Activated CD8-positive, alpha-beta memory T cell treated with anti-CD3 and anti-CD28 coated beads, Interleukin-2, amount 50 U/mL, for 48 hours (primary cell): ENCODE measurements at regions not wholly inside any gene's neighbourhood (a gene's known extent, or its start where the extent isn't known, plus 50 kb on each side); places are given as distances from the start of the nearest gene placed in this dataset.

Source experiments
- DNase-seq: peaks from one replicate; pipeline ENCODE4 v3.0.0-alpha.2; 2020

DNA sequence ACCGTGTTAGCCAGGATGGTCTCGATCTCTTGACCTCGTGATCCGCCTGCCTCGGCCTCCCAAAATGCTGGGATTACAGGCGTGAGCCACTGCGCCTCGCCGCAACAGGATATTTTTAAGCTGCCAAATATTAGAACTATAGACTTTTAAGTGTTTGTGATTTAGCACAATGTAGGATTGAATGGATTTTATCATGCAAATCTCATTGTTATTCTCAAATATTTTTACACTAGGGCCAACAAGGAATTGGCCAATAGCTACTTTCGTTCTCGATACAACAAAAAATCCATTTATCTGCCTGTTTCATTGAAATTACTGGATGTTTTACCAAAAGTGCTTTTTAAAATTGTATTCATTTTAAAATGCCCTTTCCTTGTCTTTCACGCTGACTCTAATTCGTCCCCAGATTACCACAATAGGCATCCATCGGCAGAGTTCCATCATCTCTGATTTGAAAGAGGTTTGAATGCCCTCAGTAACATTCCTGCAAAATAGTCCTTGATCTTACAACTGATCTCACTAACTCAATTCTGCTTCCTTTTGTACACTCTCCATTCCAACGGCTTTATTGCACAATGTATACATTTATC, 99.6 kb upstream of the ROBO2 start:
- DNase-seq, result no peak

DNA sequence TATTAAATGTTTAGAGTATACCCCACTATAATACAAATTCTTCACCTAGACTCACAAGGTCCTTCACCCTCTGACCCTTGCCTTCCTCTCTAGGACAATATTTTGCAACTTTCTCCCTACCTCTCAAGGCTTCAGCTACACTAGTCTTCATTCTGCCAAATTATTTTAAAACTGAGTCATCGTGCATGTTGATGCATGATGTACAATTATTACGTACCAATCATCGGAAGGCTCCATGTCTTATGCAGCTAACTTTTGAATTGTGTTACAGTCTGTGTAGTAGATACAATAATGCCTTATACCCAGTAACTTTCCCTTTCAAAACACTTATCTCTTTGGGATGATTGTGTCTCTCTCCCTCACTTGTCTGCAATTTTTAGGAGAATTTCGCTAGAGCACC, 98.5 kb upstream of the ROBO2 start:
- DNase-seq, result no peak

DNA sequence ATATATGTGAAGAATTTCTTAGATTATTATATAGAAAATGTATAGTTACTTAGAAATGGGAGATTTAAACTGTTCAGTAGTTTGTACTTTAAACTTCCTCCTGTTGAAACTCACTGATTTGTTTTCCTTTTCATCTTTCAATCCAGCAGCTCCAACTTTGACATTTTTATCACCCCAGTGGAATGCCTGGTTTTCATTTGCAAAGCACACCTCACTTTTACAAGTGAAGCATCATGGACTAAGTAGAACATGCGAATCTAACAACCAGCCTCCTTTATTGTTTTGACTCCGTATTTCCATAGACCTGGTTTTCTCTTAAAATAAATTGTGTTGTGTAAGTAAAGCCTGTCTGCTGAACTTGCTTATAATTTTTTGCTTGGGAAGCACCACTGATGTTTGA, 97.8 kb upstream of the ROBO2 start:
- DNase-seq, result no peak

DNA sequence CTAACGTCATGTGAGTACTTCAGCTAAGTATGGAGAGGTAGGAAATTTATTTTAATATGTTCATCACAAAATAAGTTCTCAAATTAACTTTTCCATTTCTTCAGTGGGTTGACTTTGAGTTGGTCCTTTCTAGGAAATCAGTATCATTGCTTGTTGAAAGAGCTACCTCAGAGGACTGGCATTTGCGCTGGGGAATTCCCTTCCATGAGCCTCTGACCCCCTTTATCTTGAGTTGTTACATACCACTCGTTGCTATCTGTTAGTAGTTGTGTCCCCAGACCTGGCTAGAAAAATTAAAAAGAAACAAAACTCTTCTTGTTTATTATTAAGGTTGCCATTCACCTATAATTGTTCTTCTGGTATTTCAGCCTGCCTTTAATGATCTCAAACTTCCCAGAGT, 96.8 kb upstream of the ROBO2 start:
- DNase-seq, result no peak

DNA sequence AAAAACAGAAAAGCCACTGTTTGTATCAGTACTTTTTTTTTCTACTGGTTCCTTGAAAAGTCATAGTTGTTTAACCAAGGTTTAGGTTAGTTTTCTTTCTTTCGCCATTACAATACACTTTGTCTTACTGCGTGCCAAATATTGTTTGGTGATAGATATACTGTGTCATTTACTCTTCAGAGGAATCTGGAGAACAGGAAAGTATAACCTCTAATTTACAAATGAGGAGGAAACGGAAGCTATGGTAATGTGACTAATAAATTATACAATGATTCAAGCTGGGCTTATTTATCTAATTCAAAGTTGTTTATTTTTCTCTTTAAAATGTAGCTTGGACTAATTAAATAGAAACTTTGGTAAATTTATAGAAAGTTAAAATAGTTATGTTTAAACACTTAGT, 96.2 kb upstream of the ROBO2 start:
- no peak for DNase-seq

DNA sequence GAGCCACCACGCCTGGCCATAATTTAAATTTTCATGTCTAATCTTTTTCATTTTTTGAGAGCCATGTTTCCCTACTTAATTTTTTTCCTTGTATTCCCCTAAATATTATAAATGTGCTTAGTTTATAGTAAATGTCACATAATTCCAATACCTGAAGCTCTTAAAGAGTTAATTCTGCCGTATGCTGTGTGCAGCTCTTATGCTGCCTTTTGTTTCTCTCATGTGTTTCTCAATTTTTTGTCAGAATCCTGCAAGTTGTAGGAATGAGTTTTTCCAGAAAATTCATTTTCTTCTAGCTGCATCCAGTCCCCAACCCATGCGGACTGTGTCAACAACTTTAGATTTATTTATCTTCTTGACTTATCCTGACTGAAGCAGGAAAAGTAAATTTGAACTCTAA, 90.9 kb upstream of the ROBO2 start:
- no peak for DNase-seq

DNA sequence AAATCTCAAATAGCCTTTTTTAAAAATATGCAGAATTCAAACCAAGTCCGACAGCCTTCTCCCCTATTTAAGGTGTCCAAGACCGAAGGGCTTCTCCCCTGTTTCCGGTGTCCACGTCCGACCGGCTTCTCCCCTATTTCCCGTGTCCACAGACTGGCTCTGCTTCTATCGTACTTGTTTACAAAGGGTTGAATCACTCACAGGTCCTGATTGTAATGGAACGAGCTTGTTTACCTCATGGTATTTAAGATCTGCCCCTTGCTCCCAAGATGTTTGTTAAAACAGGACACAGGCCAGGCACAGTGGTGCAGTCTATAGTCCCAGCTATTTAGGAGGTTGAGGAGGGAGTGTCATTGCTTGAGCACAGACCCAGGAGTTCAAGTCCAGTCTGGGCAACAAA, 90.4 kb upstream of the ROBO2 start:
- no peak for DNase-seq

DNA sequence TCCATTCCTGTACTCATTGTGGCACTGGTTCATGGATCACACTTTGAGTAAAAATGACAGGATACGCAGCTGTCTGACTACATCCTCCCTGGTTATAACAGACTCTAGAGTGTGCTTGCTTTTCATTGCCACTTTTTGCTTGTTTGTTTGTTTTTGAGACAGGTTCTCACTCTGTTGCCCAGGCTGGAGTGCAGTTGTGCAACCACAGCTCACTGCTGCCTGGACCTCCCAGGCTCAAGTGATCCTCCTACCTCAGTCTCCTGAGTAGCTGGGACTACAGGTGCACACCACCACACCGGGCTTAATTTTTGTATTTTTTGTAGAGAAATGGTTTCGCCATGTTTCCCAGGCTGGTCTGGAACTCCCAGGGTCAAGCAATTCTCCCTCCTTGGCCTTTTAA, 89.3 kb upstream of the ROBO2 start:
- no peak for DNase-seq

DNA sequence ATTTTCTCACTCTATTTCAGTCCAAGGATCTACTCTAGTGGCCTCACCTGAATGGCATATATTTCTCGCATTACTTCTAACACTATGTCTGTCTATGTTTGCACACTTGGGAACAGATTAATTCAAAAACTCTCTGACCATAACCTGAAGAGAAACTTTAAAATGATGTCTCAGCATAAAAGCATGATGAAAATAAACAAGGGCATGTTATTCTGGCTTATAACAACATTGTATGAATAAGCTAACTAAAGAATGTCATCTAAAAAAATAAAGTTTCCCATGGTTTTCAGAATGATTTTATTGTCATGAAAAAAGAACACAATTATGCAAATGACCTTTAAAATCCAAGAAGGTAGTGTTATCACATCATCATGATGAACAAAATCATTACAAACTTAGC, 85.5 kb upstream of the ROBO2 start:
- no peak for DNase-seq

DNA sequence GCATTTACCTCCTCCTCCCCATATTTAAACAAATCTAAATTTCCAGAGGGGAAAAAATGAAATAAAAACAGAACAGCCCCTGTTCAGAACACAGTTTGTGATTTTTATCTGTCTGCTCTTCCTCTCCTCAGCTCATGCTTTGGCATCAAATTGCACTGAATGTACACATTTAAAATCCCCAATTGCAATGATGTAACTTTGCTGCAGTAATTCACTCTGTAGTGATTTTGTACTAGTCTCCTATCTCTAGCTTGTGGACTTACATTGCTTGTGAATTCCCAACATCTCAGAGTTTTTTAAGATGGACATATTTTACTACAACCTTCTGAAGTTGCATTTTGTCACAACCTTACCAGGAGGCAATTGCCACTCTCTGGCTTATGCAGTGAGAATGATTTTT, 81.6 kb upstream of the ROBO2 start:
- DNase-seq, result no peak

DNA sequence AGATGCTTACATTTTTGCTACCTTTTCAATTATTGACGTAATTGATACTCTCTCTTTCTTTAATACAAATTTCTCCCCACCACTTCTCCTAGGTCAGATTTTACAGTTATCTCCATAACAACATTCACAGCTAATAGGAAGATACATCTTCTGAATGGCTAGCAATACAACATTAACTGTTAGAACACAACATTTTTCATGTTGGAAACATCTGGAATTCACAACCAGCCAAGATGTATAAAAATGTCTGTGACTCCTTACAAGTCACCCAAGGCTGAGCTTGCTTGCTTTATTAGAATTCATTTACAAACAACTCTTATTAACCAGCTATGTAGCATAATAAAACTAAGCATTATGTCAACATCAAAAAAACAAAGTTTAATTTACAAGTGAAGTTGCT, 81.0 kb upstream of the ROBO2 start:
- DNase-seq, result no peak

DNA sequence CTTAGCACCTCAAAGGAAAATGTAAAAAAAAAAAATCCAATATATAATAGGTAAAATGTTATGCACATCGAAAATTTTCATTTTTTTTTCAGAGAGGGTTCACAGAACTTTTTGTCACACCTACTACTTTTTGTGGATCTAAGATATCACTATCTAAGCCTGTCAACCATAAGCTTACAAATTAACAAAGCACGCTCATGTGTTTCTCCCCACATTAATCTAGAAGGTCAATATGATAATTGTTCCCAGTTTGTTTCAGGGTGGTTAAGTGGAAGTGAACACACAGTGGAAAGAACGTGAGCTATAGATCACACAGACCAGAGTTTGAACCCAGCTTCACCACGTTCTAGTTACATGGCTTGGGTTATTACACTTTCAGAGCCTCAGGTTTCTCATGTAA, 78.6 kb upstream of the ROBO2 start:
- DNase-seq, result no peak

DNA sequence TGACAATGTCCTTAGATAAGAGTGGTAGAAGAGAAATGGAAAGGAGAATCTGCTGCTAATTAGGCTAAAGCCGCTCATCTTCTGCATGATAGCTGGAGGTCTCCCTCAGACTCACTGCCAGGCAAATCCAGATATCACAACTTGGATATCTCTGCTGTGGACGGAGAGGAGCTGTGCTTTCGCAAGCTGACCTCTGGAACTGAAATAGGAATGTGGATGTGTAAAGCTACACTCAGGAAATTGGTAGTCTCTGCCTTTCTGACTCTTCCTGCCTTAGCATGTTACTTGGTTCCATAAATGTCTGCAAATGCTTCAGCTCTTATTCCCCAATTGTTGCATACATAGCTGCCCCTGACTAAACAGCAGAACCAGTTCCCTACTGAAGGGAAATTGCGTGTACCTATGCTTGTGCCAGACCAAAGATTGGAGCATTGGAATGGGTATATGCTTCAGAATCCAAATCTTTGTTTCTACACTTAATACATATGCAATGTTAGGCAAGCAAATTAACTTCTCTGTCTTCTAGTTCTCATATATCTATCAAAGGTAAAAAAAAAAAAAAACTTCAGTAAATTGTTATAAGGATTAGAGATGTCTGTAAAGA, 74.7 kb upstream of the ROBO2 start:
- DNase-seq, result no peak

DNA sequence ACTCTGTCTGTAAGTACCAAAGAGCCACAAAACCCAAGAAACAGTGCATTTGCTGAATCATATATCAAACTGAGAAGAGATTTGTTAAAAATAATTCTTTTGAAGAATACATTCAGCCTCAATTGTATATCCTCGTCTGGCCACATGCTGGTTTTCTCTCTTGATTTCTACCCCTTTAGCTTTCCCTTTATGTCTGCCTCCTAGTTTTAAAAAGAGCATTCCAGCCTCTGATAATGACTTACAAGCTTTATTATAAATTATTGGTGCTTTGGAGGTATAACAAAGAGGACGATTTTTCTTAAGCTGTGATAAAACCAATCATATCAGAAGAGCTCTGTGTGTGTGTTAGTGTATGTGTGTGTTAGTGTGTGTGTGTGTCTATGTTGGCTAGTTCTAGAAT, 70.4 kb upstream of the ROBO2 start:
- DNase-seq, result no peak

DNA sequence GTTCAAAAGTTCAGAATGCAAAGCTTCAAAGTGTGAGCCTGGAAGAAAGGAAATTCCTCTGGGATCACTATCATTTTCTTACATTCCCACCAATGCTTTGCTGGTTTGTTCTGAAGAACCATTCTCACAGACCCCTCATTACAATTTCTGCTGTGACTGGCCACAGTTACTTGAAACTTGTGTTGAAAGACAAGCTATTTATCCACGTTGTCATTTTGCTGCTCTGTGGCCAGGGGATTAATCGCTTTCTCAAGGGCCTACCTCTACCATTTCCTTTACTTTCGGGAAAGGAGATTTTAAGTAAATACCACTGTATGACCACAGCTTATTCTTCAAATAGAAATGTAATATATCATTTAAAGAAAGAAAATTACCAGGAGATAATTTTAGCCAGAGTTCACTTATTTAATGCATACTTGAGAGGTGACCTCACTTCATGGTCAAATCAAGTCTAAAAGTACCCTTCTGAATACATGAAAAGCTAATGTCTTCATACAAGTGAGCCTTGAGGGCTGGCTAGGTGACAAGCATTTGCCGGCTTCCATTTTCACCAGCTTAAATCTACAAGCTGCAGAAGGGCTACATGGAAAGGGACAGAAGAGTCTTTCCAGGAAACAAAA, 69.8 kb upstream of the ROBO2 start:
- DNase-seq, result no peak

DNA sequence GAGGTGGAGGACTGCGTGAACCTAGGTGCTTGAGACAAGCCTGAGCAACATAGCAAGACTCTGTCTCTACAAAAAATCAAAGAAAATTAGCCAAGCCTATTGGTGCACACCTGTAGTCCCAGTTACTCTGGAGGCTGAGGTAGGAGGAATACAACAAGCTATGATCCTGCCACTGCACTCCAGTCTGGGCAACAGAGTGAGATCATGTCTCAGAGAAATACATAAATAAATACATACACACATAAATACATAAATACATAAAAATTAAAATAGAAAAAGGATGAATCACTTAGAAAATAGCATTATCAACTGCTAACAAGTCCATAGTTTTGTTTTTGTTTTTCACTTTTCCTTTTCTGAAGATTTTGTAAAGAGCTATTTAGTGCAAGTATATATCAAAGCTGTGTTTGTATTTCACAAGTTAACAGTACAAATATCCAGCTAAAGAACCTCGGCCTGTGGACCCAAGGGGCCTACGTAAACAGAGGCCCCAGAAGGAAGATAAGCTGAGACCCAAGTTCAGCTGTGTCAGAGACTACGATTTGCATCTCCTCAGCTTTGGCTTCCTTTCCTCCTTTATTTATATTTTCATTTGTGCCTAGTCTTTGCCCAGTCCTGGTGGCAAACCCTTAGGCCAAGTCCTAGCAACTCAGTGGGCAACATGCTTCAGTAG, 67.1 kb upstream of the ROBO2 start:
- no peak for DNase-seq

DNA sequence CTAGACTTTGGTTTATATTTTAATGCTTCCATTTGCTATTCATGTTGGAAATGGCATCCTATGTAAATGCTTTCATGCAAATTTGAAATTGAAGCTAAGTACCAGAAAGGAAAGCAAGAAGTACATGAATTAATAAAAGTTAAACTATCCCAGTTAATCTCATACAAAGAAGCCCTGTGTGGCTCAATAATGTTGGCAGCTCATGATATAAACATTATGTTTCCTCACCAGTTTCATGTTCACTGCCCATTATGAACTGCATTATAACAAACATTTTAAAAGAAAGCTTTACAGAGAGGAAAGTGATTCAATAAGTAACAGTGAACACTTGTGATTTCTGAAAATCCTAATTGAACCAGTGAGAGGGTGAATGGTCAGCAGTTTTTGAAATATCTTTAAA, 62.9 kb upstream of the ROBO2 start:
- DNase-seq, result no peak

DNA sequence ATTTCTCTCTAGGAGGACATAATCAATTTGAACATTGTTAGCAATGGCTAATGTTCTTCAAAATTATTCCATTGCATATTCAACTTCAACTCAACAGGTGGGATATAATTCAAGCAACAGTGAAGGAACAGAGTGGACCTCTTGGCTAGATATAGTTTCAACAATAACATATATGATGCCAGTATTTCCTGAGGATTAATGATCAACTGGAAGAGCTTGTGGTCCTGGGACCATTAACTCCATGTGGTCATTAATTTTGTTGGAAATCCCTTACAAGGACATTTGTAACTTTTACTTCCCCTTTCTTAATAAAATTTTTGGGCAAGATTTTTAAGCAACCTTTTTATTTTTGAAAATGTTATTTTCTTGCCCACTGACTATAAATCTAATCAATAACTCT, 54.3 kb upstream of the ROBO2 start:
- DNase-seq, result no peak

DNA sequence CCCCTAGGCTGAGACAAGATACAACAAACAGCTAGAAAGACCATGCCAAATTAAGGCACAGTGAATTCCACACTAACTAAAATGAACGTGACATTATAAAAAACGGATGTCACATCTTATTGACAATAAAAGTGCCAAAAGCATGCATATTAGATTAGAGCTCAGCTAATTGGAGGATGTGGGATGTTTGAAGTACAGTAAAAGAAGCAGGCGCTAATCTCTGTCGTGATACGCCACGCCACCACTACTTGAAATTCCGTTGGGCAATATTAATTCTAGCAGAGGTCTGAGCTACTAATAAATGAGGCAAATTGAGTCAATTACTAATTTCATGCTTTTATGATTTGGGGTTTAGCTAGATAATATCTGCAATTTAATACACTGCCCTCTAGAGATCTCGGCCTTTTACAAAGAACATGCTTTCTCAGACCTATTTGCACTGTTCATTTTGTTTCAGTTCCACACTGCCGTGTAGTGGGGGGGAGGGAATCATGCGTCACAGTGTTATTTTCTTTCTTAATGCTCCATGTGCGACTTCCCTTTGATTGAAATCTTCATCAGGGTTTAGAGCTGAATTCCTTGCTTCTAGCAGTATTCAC, 52.9 kb upstream of the ROBO2 start:
- no peak for DNase-seq
